Trophoblast cell (in vitro differentiated cells and primary cell): ENCODE measurements at regions not wholly inside any gene's neighbourhood (a gene's known extent, or its start where the extent isn't known, plus 50 kb on each side); places are given as distances from the start of the nearest gene placed in this dataset.

Experiments
- DNase-seq, 2 donors: peaks; one replicate each; pipeline ENCODE4 v3.0.0-alpha.2; 2016
- H2AFZ ChIP-seq: 2 replicates; pipeline ENCODE4 v1.6.1; 2013; ENCODE audit warnings: low read length, moderate library complexity, mild to moderate bottlenecking; ENCODE audit not compliant: insufficient read depth, poor library complexity
- H2AK5ac ChIP-seq: 2 replicates; pipeline ENCODE4 v1.6.1; 2013; ENCODE audit warnings: mild to moderate bottlenecking, low read length
- H2BK120ac ChIP-seq: 2 replicates; pipeline ENCODE4 v1.6.1; 2013; ENCODE audit warnings: low read length, mild to moderate bottlenecking, moderate library complexity; ENCODE audit not compliant: insufficient read depth, poor library complexity
- H2BK12ac ChIP-seq: 2 replicates; pipeline ENCODE4 v1.6.1; 2013; ENCODE audit warnings: mild to moderate bottlenecking, low read length, moderate library complexity
- H2BK5ac ChIP-seq: 2 replicates; pipeline ENCODE4 v1.6.1; 2013; ENCODE audit warnings: low read length, low read depth, moderate library complexity, mild to moderate bottlenecking; ENCODE audit not compliant: poor library complexity
- H3K14ac ChIP-seq: 2 replicates; pipeline ENCODE4 v1.6.1; 2013; ENCODE audit warnings: mild to moderate bottlenecking, low read length
- H3K18ac ChIP-seq: 2 replicates; pipeline ENCODE4 v1.6.1; 2013; ENCODE audit warnings: mild to moderate bottlenecking, low read length
- H3K23ac ChIP-seq: 2 replicates; pipeline ENCODE4 v1.6.1; 2013; ENCODE audit warnings: low read length
- H3K27ac ChIP-seq: 2 replicates; pipeline ENCODE4 v1.5.1; 2013; ENCODE audit warnings: low read depth, mild to moderate bottlenecking, inconsistent platforms, low read length, moderate library complexity
- H3K27me3 ChIP-seq: 2 replicates; pipeline ENCODE4 v1.6.1; 2013; ENCODE audit warnings: inconsistent platforms, mild to moderate bottlenecking, low read length, moderate library complexity; ENCODE audit not compliant: insufficient read depth
- H3K36me3 ChIP-seq, 2 experiments: 1 replicate in 1 of 2; 2 replicates in 1 of 2; pipeline ENCODE4 v1.6.1; 2013; ENCODE audit warnings: low read length in 2 of 2, mild to moderate bottlenecking in 2 of 2, moderate library complexity in 1 of 2; ENCODE audit not compliant: insufficient read depth in 2 of 2, control insufficient read depth in 1 of 2
- H3K4ac ChIP-seq: 2 replicates; pipeline ENCODE4 v1.6.1; 2013; ENCODE audit warnings: low read depth, mild to moderate bottlenecking, low read length, moderate library complexity
- H3K4me1 ChIP-seq, 2 experiments: 1 replicate in 1 of 2; 2 replicates in 1 of 2; pipeline ENCODE4 v1.6.1; 2013; ENCODE audit warnings: low read length in 2 of 2, mild to moderate bottlenecking in 2 of 2, moderate library complexity in 1 of 2; ENCODE audit not compliant: insufficient read depth in 2 of 2, control insufficient read depth in 1 of 2
- H3K4me2 ChIP-seq: 2 replicates; pipeline ENCODE4 v1.6.1; 2013; ENCODE audit warnings: inconsistent platforms, mild to moderate bottlenecking, low read length, moderate library complexity
- H3K4me3 ChIP-seq: 2 replicates; pipeline ENCODE4 v1.5.1; 2013; ENCODE audit warnings: mild to moderate bottlenecking, low read depth, low read length, inconsistent platforms
- H3K79me1 ChIP-seq: one replicate; pipeline ENCODE4 v1.6.1; 2013; ENCODE audit warnings: low read length
- H3K79me2 ChIP-seq: 2 replicates; pipeline ENCODE4 v1.6.1; 2013; ENCODE audit warnings: low read length, mild to moderate bottlenecking; ENCODE audit not compliant: control insufficient read depth, insufficient read depth, poor library complexity
- H3K9ac ChIP-seq: 2 replicates; pipeline ENCODE4 v1.6.1; 2013; ENCODE audit warnings: mild to moderate bottlenecking, low read length
- H3K9me3 ChIP-seq: 2 replicates; pipeline ENCODE4 v1.6.1; 2013; ENCODE audit warnings: low read depth, mild to moderate bottlenecking, control low read depth, inconsistent platforms, low read length; ENCODE audit not compliant: insufficient read depth
- H4K12ac ChIP-seq: 2 replicates; pipeline ENCODE4 v1.6.1; 2013; ENCODE audit warnings: low read depth, mild to moderate bottlenecking, low read length, moderate library complexity
- H4K8ac ChIP-seq: 2 replicates; pipeline ENCODE4 v1.6.1; 2013; ENCODE audit warnings: low read depth, mild to moderate bottlenecking, low read length, moderate library complexity
- H4K91ac ChIP-seq: one replicate; pipeline ENCODE4 v1.6.1; 2013; ENCODE audit warnings: low read depth, mild to moderate bottlenecking, low read length, moderate library complexity
- WGBS: extraction: QIAGEN DNeasy Blood & Tissue Kit; methylation state at CpG from one replicate; pipeline ENCODE4 v1.1.7; 2013; ENCODE audit warnings: missing lambda C conversion rate; ENCODE audit not compliant: insufficient read length, insufficient coverage; ENCODE audit errors: extremely low coverage; 5-methylcytosine and 5-hydroxymethylcytosine counted together

GRCh38 chr6:147903931-147904330, 395.4 kb downstream of the SAMD5 start:
- H3K4ac ChIP-seq = no peak overlapping the region
- H2BK5ac ChIP-seq = no peak overlapping the region
- no peaks in the 10 kb centered on the region for H3K79me2 ChIP-seq
- no peak overlapping the region for H2AK5ac ChIP-seq
- no peak overlapping the region for H3K4me3 ChIP-seq
- WGBS = no CpG with 5 or more reads among the region's 2 CpGs
- no peak overlapping the region for H3K18ac ChIP-seq
- no peak overlapping the region for H3K27ac ChIP-seq
- H3K79me1 ChIP-seq = no peaks in the 10 kb centered on the region
- DNase-seq = no peak
- H4K8ac ChIP-seq = no peak overlapping the region
- H3K9me3 ChIP-seq = no peaks in the 10 kb centered on the region
- H3K4me2 ChIP-seq = no peak overlapping the region
- H2BK120ac ChIP-seq = no peak overlapping the region
- H3K23ac ChIP-seq = no peak overlapping the region
- H3K14ac ChIP-seq = no peak overlapping the region
- no peak overlapping the region for H4K91ac ChIP-seq
- no peak overlapping the region for H4K12ac ChIP-seq
- H2BK12ac ChIP-seq = no peak overlapping the region
- no peak overlapping the region for H3K9ac ChIP-seq
- H3K36me3 ChIP-seq = no peaks in the 10 kb centered on the region
- no peak overlapping the region for H2AFZ ChIP-seq
- H3K4me1 ChIP-seq = peaks cover 0 to 4% of the 10 kb centered on the region in 2 experiments
- no peaks in the 10 kb centered on the region for H3K27me3 ChIP-seq

GRCh38 chr6:147904416-147904815, 395.9 kb downstream of the SAMD5 start:
- no peak overlapping the region for H3K4ac ChIP-seq
- no peak for DNase-seq
- H4K91ac ChIP-seq = no peak overlapping the region
- no peak overlapping the region for H2AK5ac ChIP-seq
- H3K79me1 ChIP-seq = no peaks in the 10 kb centered on the region
- no peak overlapping the region for H4K12ac ChIP-seq
- H2BK5ac ChIP-seq = no peak overlapping the region
- no peak overlapping the region for H2AFZ ChIP-seq
- H3K4me3 ChIP-seq = no peak overlapping the region
- no peak overlapping the region for H2BK120ac ChIP-seq
- no peak overlapping the region for H3K27ac ChIP-seq
- no peak overlapping the region for H3K23ac ChIP-seq
- no CpG with 5 or more reads among the region's 4 CpGs for WGBS
- H3K9me3 ChIP-seq = no peaks in the 10 kb centered on the region
- no peaks in the 10 kb centered on the region for H3K79me2 ChIP-seq
- no peaks in the 10 kb centered on the region for H3K27me3 ChIP-seq
- peaks cover 0 to 4% of the 10 kb centered on the region in 2 experiments for H3K4me1 ChIP-seq
- no peak overlapping the region for H3K14ac ChIP-seq
- H2BK12ac ChIP-seq = no peak overlapping the region
- H3K4me2 ChIP-seq = no peak overlapping the region
- no peak overlapping the region for H4K8ac ChIP-seq
- no peak overlapping the region for H3K18ac ChIP-seq
- no peaks in the 10 kb centered on the region for H3K36me3 ChIP-seq
- H3K9ac ChIP-seq = no peak overlapping the region

- no peak overlapping the region for H3K4me2 ChIP-seq
- peaks cover 0 to 4% of the 10 kb centered on the region in 2 experiments for H3K4me1 ChIP-seq
- no peak overlapping the region for H2AK5ac ChIP-seq
- no peak overlapping the region for H3K14ac ChIP-seq
- no peak overlapping the region for H2AFZ ChIP-seq
- H4K8ac ChIP-seq = no peak overlapping the region
- no peak overlapping the region for H3K9ac ChIP-seq
- H4K91ac ChIP-seq = no peak overlapping the region
- no peak overlapping the region for H3K18ac ChIP-seq
- H3K4me3 ChIP-seq = no peak overlapping the region
- no peak overlapping the region for H4K12ac ChIP-seq
- H2BK12ac ChIP-seq = no peak overlapping the region
- H3K27ac ChIP-seq = no peak overlapping the region
- H3K27me3 ChIP-seq = no peaks in the 10 kb centered on the region
- H3K4ac ChIP-seq = no peak overlapping the region
- H3K23ac ChIP-seq = no peak overlapping the region
- DNase-seq = no peak
- H2BK5ac ChIP-seq = no peak overlapping the region
- no peaks in the 10 kb centered on the region for H3K79me2 ChIP-seq
- H2BK120ac ChIP-seq = no peak overlapping the region
- H3K9me3 ChIP-seq = no peaks in the 10 kb centered on the region
- WGBS = no CpG with 5 or more reads among the region's 3 CpGs
- H3K36me3 ChIP-seq = no peaks in the 10 kb centered on the region
- H3K79me1 ChIP-seq = no peaks in the 10 kb centered on the region
These were observed 397.2 kb downstream of the SAMD5 start for GRCh38 chr6:147905711-147906110.

GRCh38 chr6:147906361-147906760, 397.9 kb downstream of the SAMD5 start:
- no peak overlapping the region for H2BK120ac ChIP-seq
- no CpG with 5 or more reads among the region's 3 CpGs for WGBS
- H3K36me3 ChIP-seq = no peaks in the 10 kb centered on the region
- no peak overlapping the region for H3K4ac ChIP-seq
- no peak overlapping the region for H3K14ac ChIP-seq
- DNase-seq = peak in 1 of 2 donors; percentile 29
- no peaks in the 10 kb centered on the region for H3K79me1 ChIP-seq
- no peak overlapping the region for H3K9ac ChIP-seq
- H4K12ac ChIP-seq = no peak overlapping the region
- no peak overlapping the region for H3K23ac ChIP-seq
- no peaks in the 10 kb centered on the region for H3K27me3 ChIP-seq
- H3K4me1 ChIP-seq = peaks cover 0 to 4% of the 10 kb centered on the region in 2 experiments
- H2BK5ac ChIP-seq = no peak overlapping the region
- H2BK12ac ChIP-seq = no peak overlapping the region
- H4K91ac ChIP-seq = no peak overlapping the region
- no peak overlapping the region for H3K4me2 ChIP-seq
- peak overlapping the region; percentile 23 for H3K27ac ChIP-seq
- no peak overlapping the region for H4K8ac ChIP-seq
- H3K79me2 ChIP-seq = no peaks in the 10 kb centered on the region
- H3K9me3 ChIP-seq = no peaks in the 10 kb centered on the region
- no peak overlapping the region for H2AK5ac ChIP-seq
- no peak overlapping the region for H2AFZ ChIP-seq
- H3K4me3 ChIP-seq = no peak overlapping the region
- no peak overlapping the region for H3K18ac ChIP-seq
